Uterus (tissue), 2 donors: ENCODE measurements at regions not wholly inside any gene's neighbourhood (a gene's known extent, or its start where the extent isn't known, plus 50 kb on each side); places are given as distances from the start of the nearest gene placed in this dataset.

Source experiments
- POLR2A ChIP-seq, 2 donors: fragments of 450-650 bp; IDR thresholded peaks; one replicate each; pipeline ENCODE4 v1.6.1; 2016; ENCODE audit warnings: antibody characterized with exemption in 2 of 2, mild to moderate bottlenecking in 1 of 2, moderate library complexity in 1 of 2
- TF ChIP-seq, protein P1 (sequence below), 4 experiments: fragments of 200-600 bp in 2 of 4; fragments of 450-650 bp in 2 of 4; sonication (generic) in 2 of 4; IDR thresholded peaks; one replicate each; pipeline ENCODE4 v1.5.1; 2016 to 2019; ENCODE audit warnings: antibody characterized with exemption in 4 of 4, mild to moderate bottlenecking in 2 of 4, moderate library complexity in 1 of 4

DNA sequence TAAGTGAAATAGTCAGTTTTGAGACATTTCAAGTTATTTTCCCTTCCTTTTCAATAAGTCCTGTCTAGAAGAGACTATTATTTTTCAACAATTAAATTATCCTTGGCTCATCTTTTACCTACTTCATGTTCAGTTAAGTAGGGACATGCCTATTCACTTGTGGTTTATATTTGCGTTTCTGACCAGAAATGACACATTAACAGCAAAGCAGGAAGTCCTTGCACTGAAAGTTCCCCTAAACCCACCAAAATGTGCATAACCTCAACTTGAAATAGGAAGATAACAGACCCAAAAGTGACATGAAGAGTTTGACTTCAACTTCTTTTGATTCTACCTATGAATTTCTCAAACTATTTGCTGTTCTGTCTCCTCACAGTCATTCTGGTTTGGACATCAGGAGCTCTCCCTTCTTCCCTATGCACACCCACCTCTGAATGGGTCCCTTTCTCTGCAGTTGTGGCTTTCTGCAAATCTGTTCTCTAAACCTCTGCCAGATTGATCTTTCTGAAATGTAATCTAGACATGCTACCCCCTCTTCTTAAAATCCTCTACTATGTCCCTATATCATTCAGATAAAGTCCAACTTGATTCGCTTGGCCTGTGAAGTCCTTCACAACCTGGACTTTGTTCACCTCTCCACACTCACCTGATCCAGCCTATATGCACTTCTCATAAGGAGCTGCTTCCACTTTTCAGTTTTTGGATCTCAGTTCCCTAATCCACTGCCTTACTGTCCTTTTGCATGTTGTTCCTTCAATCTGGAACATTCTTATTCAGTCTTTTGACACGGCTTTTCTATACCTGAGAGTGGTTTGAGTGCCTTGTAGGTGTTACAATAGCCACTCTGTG lies 661.5 kb upstream of the ADGRL4 start:
- no peak for TF ChIP-seq POLR2A (IDR thresholded peaks at IDR 0.05)
- TF ChIP-seq, protein P1, sequence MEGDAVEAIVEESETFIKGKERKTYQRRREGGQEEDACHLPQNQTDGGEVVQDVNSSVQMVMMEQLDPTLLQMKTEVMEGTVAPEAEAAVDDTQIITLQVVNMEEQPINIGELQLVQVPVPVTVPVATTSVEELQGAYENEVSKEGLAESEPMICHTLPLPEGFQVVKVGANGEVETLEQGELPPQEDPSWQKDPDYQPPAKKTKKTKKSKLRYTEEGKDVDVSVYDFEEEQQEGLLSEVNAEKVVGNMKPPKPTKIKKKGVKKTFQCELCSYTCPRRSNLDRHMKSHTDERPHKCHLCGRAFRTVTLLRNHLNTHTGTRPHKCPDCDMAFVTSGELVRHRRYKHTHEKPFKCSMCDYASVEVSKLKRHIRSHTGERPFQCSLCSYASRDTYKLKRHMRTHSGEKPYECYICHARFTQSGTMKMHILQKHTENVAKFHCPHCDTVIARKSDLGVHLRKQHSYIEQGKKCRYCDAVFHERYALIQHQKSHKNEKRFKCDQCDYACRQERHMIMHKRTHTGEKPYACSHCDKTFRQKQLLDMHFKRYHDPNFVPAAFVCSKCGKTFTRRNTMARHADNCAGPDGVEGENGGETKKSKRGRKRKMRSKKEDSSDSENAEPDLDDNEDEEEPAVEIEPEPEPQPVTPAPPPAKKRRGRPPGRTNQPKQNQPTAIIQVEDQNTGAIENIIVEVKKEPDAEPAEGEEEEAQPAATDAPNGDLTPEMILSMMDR (IDR thresholded peaks at IDR 0.05), result no peak
